ENCODE measurements at regions not wholly inside any gene's neighbourhood (a gene's known extent, or its start where the extent isn't known, plus 50 kb on each side); places are given as distances from the start of the nearest gene placed in this dataset.

- H2BK120ac ChIP-seq (replicated peaks; ENCODE audit: low read depth, low read length): no peak overlapping the region
- no peak overlapping the region for H3K4ac ChIP-seq (replicated peaks; ENCODE audit: insufficient read length, low read depth, low read length)
- H3K4me2 ChIP-seq (ENCODE audit: insufficient read depth in 1 of 2, low read depth in 2 of 2, low read length in 2 of 2): no peak overlapping the region
- TF ChIP-seq KDM1A (IDR thresholded peaks at IDR 0.05; ENCODE audit: borderline replicate concordance, low read length) (no peak), TEAD4 (IDR thresholded peaks at IDR 0.05; ENCODE audit: low read depth, low read length) (0 out of 2 replicates have a peak, but pooled peaks have one; percentile 10)
- H3K18ac ChIP-seq (ENCODE audit: extremely low read depth, low read length): no peak overlapping the region
- FAIRE-seq (no peak), DNase-seq (ENCODE audit: low read depth in 1 of 2, low spot score in 2 of 2) (no peak)
- H3K23ac ChIP-seq (ENCODE audit: insufficient read length): no peak overlapping the region
- no peak overlapping the region for H2BK12ac ChIP-seq (ENCODE audit: low read depth, low read length)
- no peaks in the 10 kb centered on the region for H3K79me1 ChIP-seq (ENCODE audit: low read depth, low read length)
- H2BK15ac ChIP-seq (ENCODE audit: low read length): no peak overlapping the region
- POLR2A ChIA-PET (ENCODE audit: partially characterized antibody): no interaction called here
- H3K9ac ChIP-seq (replicated peaks in 1 of 4; ENCODE audit: extremely low read depth in 1 of 4, low read depth in 3 of 4, low read length in 3 of 4): no peak overlapping the region
- no peak overlapping the region for H4K91ac ChIP-seq (replicated peaks; ENCODE audit: insufficient read length, low read length)
- no peak overlapping the region for H3K4me3 ChIP-seq (ENCODE audit: extremely low read depth in 1 of 4, insufficient read depth in 2 of 4, low read depth in 3 of 4, low read length in 4 of 4)
- no peak overlapping the region for H4K8ac ChIP-seq (ENCODE audit: extremely low read depth, insufficient read depth, low read length)
- H4K20me1 ChIP-seq (replicated peaks in 1 of 2; ENCODE audit: control insufficient read depth in 1 of 2, insufficient read depth in 2 of 2, low read length in 2 of 2): no peaks in the 10 kb centered on the region
- H2AFZ ChIP-seq (ENCODE audit: low read length): peak overlapping the region; percentile 32; the same call in 1 of the 2 replicates
- H2BK5ac ChIP-seq (ENCODE audit: low read depth, low read length): no peak overlapping the region
- no peaks in the 10 kb centered on the region for H3K27me3 ChIP-seq (replicated peaks in 1 of 4; ENCODE audit: control insufficient read depth in 3 of 4, extremely low read depth in 1 of 4, insufficient read depth in 3 of 4, low read length in 3 of 4)
- WGBS, 2 experiments (ENCODE audit: extremely low coverage in 1 of 2, insufficient coverage in 1 of 2, insufficient read length in 1 of 2, insufficient replicate concordance in 2 of 2, low coverage in 1 of 2, low lambda C conversion rate in 2 of 2, missing lambda C conversion rate in 1 of 2): 95% methylated on average over 7 of the region's 7 CpGs; no CpG with 5 or more reads in 1 of the 2 experiments
- no peaks in the 10 kb centered on the region for H3K9me3 ChIP-seq (ENCODE audit: insufficient read depth in 2 of 2, low read depth in 1 of 2, low read length in 1 of 2)
- H2AK5ac ChIP-seq (ENCODE audit: low read depth, low read length): no peak overlapping the region
- CTCF ChIA-PET (ENCODE audit: partially characterized antibody): no interaction called here
- H4K5ac ChIP-seq (ENCODE audit: insufficient read length, low read depth, low read length): no peak overlapping the region
- H3K36me3 ChIP-seq (ENCODE audit: control insufficient read depth in 2 of 4, insufficient read depth in 4 of 4, low read length in 3 of 4): no peaks in the 10 kb centered on the region
- no peak overlapping the region for H2BK20ac ChIP-seq (ENCODE audit: low read length)
- H3K56ac ChIP-seq (replicated peaks; ENCODE audit: insufficient read length, low read depth, low read length): no peak overlapping the region
- no peak overlapping the region for H3K14ac ChIP-seq (ENCODE audit: insufficient read length)
- no peaks in the 10 kb centered on the region for H3K79me2 ChIP-seq (ENCODE audit: control insufficient read depth in 1 of 2, insufficient read depth in 2 of 2, low read length in 2 of 2)
- peaks cover 0 to 4% (median 0%) of the 10 kb centered on the region in 4 experiments; a peak in 2 of 7 replicates for H3K4me1 ChIP-seq (replicated peaks in 1 of 4; ENCODE audit: control insufficient read depth in 3 of 4, insufficient read depth in 4 of 4, low read length in 3 of 4)
- H3K23me2 ChIP-seq (ENCODE audit: low read depth, low read length): no peaks in the 10 kb centered on the region
- H3K27ac ChIP-seq (ENCODE audit: low read depth, low read length): no peak overlapping the region
Observed at GRCh38 chr12:126953365-126953889, 1313.5 kb upstream of the TMEM132C start.
